Endothelial cell of umbilical vein (primary cell): ENCODE measurements at regions not wholly inside any gene's neighbourhood (a gene's known extent, or its start where the extent isn't known, plus 50 kb on each side); places are given as distances from the start of the nearest gene placed in this dataset.

Experiments used
- FOS ChIP-seq: IDR thresholded peaks from 2 replicates; pipeline ENCODE4 v1.6.1; 2011; ENCODE audit warnings: mild to moderate bottlenecking, low read length, moderate library complexity, borderline replicate concordance; ENCODE audit not compliant: insufficient read depth
- JUN ChIP-seq: IDR thresholded peaks from 2 replicates; pipeline ENCODE4 v1.6.1; 2011; ENCODE audit warnings: borderline replicate concordance, low read depth; ENCODE audit not compliant: insufficient read length, insufficient read depth
- MYC ChIP-seq: IDR thresholded peaks from one replicate; pipeline ENCODE4 v1.6.1; 2011; ENCODE audit warnings: mild to moderate bottlenecking, low read depth, low read length
- POLR2A ChIP-seq: IDR thresholded peaks from 2 replicates; pipeline ENCODE4 v1.6.1; 2012; ENCODE audit warnings: low read depth, mild to moderate bottlenecking, control low read depth, low read length
- POLR2AphosphoS5 ChIP-seq: IDR thresholded peaks from 2 replicates; pipeline ENCODE4 v1.6.1; 2012; ENCODE audit warnings: low read depth, mild to moderate bottlenecking, control low read depth, low read length, moderate library complexity; ENCODE audit not compliant: insufficient read depth
- TF ChIP-seq, protein P1 (sequence below), 2 donors: IDR thresholded peaks; 1 replicate in 1 of 2; 2 replicates in 1 of 2; pipeline ENCODE4 v1.5.1; 2011; ENCODE audit warnings: low read length in 2 of 2, mild to moderate bottlenecking in 2 of 2, moderate library complexity in 2 of 2, control low read depth in 1 of 2, inconsistent platforms in 1 of 2, low read depth in 1 of 2; ENCODE audit not compliant: insufficient read depth in 1 of 2; ENCODE audit errors: extremely low read depth in 1 of 2

DNA sequence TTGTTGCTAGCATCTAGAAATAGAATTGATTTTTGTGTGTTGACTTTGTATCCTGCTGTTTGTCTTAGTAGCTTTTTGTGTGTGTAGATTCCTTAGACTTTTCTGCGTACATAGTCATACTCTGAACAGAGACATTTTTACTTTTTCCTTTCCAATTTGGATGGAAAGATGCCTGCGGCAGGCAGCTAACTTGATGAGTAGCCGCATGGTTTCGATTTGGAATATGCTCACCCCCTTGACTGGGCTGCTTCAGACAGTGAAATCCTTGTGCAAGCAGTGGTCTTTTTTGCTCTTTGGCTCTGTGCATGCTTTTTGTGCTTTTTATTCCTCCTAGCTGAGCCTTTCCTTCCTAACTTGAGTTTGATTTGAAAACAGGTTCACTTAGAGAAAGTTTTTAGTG lies 71.8 kb downstream of the HHEX start:
- no peak for TF ChIP-seq FOS
- TF ChIP-seq, protein P1, sequence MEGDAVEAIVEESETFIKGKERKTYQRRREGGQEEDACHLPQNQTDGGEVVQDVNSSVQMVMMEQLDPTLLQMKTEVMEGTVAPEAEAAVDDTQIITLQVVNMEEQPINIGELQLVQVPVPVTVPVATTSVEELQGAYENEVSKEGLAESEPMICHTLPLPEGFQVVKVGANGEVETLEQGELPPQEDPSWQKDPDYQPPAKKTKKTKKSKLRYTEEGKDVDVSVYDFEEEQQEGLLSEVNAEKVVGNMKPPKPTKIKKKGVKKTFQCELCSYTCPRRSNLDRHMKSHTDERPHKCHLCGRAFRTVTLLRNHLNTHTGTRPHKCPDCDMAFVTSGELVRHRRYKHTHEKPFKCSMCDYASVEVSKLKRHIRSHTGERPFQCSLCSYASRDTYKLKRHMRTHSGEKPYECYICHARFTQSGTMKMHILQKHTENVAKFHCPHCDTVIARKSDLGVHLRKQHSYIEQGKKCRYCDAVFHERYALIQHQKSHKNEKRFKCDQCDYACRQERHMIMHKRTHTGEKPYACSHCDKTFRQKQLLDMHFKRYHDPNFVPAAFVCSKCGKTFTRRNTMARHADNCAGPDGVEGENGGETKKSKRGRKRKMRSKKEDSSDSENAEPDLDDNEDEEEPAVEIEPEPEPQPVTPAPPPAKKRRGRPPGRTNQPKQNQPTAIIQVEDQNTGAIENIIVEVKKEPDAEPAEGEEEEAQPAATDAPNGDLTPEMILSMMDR (IDR thresholded peaks at IDR 0.05; ENCODE audit: extremely low read depth in 1 of 2, insufficient read depth in 1 of 2, low read depth in 1 of 2, low read length in 2 of 2): no peak
- no peak for TF ChIP-seq POLR2AphosphoS5
- no peak for TF ChIP-seq POLR2A
- no peak for TF ChIP-seq JUN
- no peak for TF ChIP-seq MYC
